ENCODE measurements at regions not wholly inside any gene's neighbourhood (a gene's known extent, or its start where the extent isn't known, plus 50 kb on each side); places are given as distances from the start of the nearest gene placed in this dataset.

- no peak for TF ChIP-seq GLIS3 (CRISPR knock-in tag; IDR thresholded peaks at IDR 0.05)
- no peak for TF ChIP-seq ARNTL (CRISPR knock-in tag; IDR thresholded peaks at IDR 0.05; ENCODE audit: borderline replicate concordance, low read depth)
- no peak for TF ChIP-seq ESRRG (CRISPR knock-in tag; IDR thresholded peaks at IDR 0.05)
- no peak for TF ChIP-seq PPARA (CRISPR knock-in tag; IDR thresholded peaks at IDR 0.05; ENCODE audit: borderline replicate concordance)
- TF ChIP-seq, protein P1, sequence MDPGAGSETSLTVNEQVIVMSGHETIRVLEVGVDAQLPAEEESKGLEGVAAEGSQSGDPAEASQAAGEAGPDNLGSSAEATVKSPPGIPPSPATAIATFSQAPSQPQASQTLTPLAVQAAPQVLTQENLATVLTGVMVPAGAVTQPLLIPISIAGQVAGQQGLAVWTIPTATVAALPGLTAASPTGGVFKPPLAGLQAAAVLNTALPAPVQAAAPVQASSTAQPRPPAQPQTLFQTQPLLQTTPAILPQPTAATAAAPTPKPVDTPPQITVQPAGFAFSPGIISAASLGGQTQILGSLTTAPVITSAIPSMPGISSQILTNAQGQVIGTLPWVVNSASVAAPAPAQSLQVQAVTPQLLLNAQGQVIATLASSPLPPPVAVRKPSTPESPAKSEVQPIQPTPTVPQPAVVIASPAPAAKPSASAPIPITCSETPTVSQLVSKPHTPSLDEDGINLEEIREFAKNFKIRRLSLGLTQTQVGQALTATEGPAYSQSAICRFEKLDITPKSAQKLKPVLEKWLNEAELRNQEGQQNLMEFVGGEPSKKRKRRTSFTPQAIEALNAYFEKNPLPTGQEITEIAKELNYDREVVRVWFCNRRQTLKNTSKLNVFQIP (CRISPR knock-in tag; IDR thresholded peaks at IDR 0.05; ENCODE audit: borderline replicate concordance, low read depth) = no peak
- TF ChIP-seq ISL1 (CRISPR knock-in tag; IDR thresholded peaks at IDR 0.05) = no peak
- TF ChIP-seq ZNF565 (CRISPR knock-in tag; conservative IDR thresholded peaks at IDR 0.05; ENCODE audit: low read depth) = no peak
- TF ChIP-seq ZFP3 (CRISPR knock-in tag; IDR thresholded peaks at IDR 0.05) = no peak
- no peak for TF ChIP-seq TOX (CRISPR knock-in tag; IDR thresholded peaks at IDR 0.05; ENCODE audit: borderline replicate concordance)
- TF ChIP-seq CREB5 (CRISPR knock-in tag; IDR thresholded peaks at IDR 0.05; ENCODE audit: low read depth) = no peak
- TF ChIP-seq ZC3H10 (CRISPR knock-in tag; IDR thresholded peaks at IDR 0.05) = no peak
- TF ChIP-seq, protein P2, sequence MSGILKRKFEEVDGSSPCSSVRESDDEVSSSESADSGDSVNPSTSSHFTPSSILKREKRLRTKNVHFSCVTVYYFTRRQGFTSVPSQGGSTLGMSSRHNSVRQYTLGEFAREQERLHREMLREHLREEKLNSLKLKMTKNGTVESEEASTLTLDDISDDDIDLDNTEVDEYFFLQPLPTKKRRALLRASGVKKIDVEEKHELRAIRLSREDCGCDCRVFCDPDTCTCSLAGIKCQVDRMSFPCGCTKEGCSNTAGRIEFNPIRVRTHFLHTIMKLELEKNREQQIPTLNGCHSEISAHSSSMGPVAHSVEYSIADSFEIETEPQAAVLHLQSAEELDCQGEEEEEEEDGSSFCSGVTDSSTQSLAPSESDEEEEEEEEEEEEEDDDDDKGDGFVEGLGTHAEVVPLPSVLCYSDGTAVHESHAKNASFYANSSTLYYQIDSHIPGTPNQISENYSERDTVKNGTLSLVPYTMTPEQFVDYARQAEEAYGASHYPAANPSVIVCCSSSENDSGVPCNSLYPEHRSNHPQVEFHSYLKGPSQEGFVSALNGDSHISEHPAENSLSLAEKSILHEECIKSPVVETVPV (CRISPR knock-in tag; IDR thresholded peaks at IDR 0.05) = no peak
- TF ChIP-seq ZNF70 (CRISPR knock-in tag; IDR thresholded peaks at IDR 0.05) = no peak
- no peak for TF ChIP-seq PATZ1 (CRISPR knock-in tag; IDR thresholded peaks at IDR 0.05; ENCODE audit: borderline replicate concordance)
- no peak for TF ChIP-seq CSDC2 (CRISPR knock-in tag; IDR thresholded peaks at IDR 0.05)
- ATAC-seq = no peak
These were observed 103.9 kb upstream of the MEX3C start for GRCh38 chr18:51301376-51301775.

GRCh38 chr18:51316677-51317076, 119.2 kb upstream of the MEX3C start:
- ATAC-seq = no peak
- TF ChIP-seq RARB (CRISPR knock-in tag; IDR thresholded peaks at IDR 0.05) = no peak
- TF ChIP-seq ISL1 (CRISPR knock-in tag; IDR thresholded peaks at IDR 0.05) = no peak
- no peak for TF ChIP-seq SNAI2 (CRISPR knock-in tag; IDR thresholded peaks at IDR 0.05)
- TF ChIP-seq, protein P2 (CRISPR knock-in tag; IDR thresholded peaks at IDR 0.05) = no peak
- no peak for TF ChIP-seq CSDC2 (CRISPR knock-in tag; IDR thresholded peaks at IDR 0.05)
- TF ChIP-seq, protein P3, sequence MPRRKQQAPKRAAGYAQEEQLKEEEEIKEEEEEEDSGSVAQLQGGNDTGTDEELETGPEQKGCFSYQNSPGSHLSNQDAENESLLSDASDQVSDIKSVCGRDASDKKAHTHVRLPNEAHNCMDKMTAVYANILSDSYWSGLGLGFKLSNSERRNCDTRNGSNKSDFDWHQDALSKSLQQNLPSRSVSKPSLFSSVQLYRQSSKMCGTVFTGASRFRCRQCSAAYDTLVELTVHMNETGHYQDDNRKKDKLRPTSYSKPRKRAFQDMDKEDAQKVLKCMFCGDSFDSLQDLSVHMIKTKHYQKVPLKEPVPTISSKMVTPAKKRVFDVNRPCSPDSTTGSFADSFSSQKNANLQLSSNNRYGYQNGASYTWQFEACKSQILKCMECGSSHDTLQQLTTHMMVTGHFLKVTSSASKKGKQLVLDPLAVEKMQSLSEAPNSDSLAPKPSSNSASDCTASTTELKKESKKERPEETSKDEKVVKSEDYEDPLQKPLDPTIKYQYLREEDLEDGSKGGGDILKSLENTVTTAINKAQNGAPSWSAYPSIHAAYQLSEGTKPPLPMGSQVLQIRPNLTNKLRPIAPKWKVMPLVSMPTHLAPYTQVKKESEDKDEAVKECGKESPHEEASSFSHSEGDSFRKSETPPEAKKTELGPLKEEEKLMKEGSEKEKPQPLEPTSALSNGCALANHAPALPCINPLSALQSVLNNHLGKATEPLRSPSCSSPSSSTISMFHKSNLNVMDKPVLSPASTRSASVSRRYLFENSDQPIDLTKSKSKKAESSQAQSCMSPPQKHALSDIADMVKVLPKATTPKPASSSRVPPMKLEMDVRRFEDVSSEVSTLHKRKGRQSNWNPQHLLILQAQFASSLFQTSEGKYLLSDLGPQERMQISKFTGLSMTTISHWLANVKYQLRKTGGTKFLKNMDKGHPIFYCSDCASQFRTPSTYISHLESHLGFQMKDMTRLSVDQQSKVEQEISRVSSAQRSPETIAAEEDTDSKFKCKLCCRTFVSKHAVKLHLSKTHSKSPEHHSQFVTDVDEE (CRISPR knock-in tag; IDR thresholded peaks at IDR 0.05) = no peak
- no peak for TF ChIP-seq ARNTL (CRISPR knock-in tag; IDR thresholded peaks at IDR 0.05; ENCODE audit: borderline replicate concordance, low read depth)
- no peak for TF ChIP-seq TOX (CRISPR knock-in tag; IDR thresholded peaks at IDR 0.05; ENCODE audit: borderline replicate concordance)
- TF ChIP-seq PATZ1 (CRISPR knock-in tag; IDR thresholded peaks at IDR 0.05; ENCODE audit: borderline replicate concordance) = no peak
- TF ChIP-seq GLIS3 (CRISPR knock-in tag; IDR thresholded peaks at IDR 0.05) = no peak
- TF ChIP-seq PPARA (CRISPR knock-in tag; IDR thresholded peaks at IDR 0.05; ENCODE audit: borderline replicate concordance) = no peak
- TF ChIP-seq BACH2 (CRISPR knock-in tag; IDR thresholded peaks at IDR 0.05; ENCODE audit: borderline replicate concordance) = no peak
- TF ChIP-seq, protein P1 (CRISPR knock-in tag; IDR thresholded peaks at IDR 0.05; ENCODE audit: borderline replicate concordance, low read depth) = no peak
- TF ChIP-seq ZFP3 (CRISPR knock-in tag; IDR thresholded peaks at IDR 0.05) = no peak
- no peak for TF ChIP-seq ZNF8 (CRISPR knock-in tag; IDR thresholded peaks at IDR 0.05)
- no peak for TF ChIP-seq ZC3H10 (CRISPR knock-in tag; IDR thresholded peaks at IDR 0.05)
- TF ChIP-seq OSR1 (CRISPR knock-in tag; IDR thresholded peaks at IDR 0.05) = no peak
- no peak for TF ChIP-seq TCF4 (CRISPR knock-in tag; IDR thresholded peaks at IDR 0.05; ENCODE audit: borderline replicate concordance)

Measured in SK-N-SH treated with all-trans-retinoic acid at 6 μM for 48 hours (cell line).